ENCODE measurements at regions not wholly inside any gene's neighbourhood (a gene's known extent, or its start where the extent isn't known, plus 50 kb on each side); places are given as distances from the start of the nearest gene placed in this dataset.
"Not testable (repeated sequence)": the region's sequence is repeated elsewhere in the genome, so short reads cannot be mapped to it uniquely, and the experiment has no call there.

DNA sequence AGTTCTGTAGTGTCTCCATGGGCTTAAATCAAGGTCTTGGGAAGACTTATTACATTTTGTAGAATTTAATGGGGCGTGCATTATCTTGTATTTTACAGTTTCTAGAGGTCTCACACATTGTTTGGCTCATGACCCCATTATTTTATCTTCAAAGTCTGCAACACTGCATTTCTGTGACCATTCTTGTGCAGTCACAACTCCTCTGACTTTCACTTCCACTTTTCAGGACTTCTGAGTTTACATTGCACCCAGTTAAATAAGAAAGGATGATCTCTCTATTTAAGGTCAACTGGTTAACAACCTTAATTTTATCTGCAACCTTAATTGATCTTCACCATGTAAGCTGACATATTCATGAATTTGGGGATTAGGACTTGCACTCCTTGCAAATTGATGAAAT, 1186.6 kb downstream of the MRPL39 start:
- H3K9me3 ChIP-seq (ENCODE audit: control insufficient read depth in 2 of 2, low read length in 2 of 2): peaks cover 0 to 9% of the 10 kb centered on the region in 2 donors
- H3K27me3 ChIP-seq (ENCODE audit: control insufficient read depth in 2 of 2, insufficient read depth in 2 of 2, low read length in 2 of 2): no peaks in the 10 kb centered on the region
- no peak overlapping the region for H3K27ac ChIP-seq (ENCODE audit: low read depth in 2 of 2, low read length in 2 of 2)
- H3K4me1 ChIP-seq (ENCODE audit: control insufficient read depth in 2 of 2, insufficient read depth in 2 of 2, low read length in 2 of 2): no peaks in the 10 kb centered on the region
- no peak overlapping the region for H3K9ac ChIP-seq (ENCODE audit: low read depth in 1 of 2, low read length in 2 of 2)
- H3K36me3 ChIP-seq (ENCODE audit: control insufficient read depth in 2 of 2, insufficient read depth in 2 of 2, low read length in 2 of 2): no peaks in the 10 kb centered on the region
- H3K4me3 ChIP-seq (ENCODE audit: low read length in 2 of 2): no peak overlapping the region

GRCh38 chr21:24419641-24420040, 1187.6 kb downstream of the MRPL39 start:
- H3K4me1 ChIP-seq (ENCODE audit: control insufficient read depth in 2 of 2, insufficient read depth in 2 of 2, low read length in 2 of 2); H3K27ac ChIP-seq (ENCODE audit: low read depth in 2 of 2, low read length in 2 of 2); H3K4me3 ChIP-seq (ENCODE audit: low read length in 2 of 2); H3K9ac ChIP-seq (ENCODE audit: low read depth in 1 of 2, low read length in 2 of 2); H3K9me3 ChIP-seq (ENCODE audit: control insufficient read depth in 2 of 2, low read length in 2 of 2); H3K27me3 ChIP-seq (ENCODE audit: control insufficient read depth in 2 of 2, insufficient read depth in 2 of 2, low read length in 2 of 2); H3K36me3 ChIP-seq (ENCODE audit: control insufficient read depth in 2 of 2, insufficient read depth in 2 of 2, low read length in 2 of 2): not testable (repeated sequence)

GRCh38 chr21:24418671-24419070, 1188.6 kb downstream of the MRPL39 start:
- no peaks in the 10 kb centered on the region for H3K4me1 ChIP-seq (ENCODE audit: control insufficient read depth in 2 of 2, insufficient read depth in 2 of 2, low read length in 2 of 2)
- no peak overlapping the region for H3K4me3 ChIP-seq (ENCODE audit: low read length in 2 of 2)
- H3K27ac ChIP-seq (ENCODE audit: low read depth in 2 of 2, low read length in 2 of 2): no peak overlapping the region
- no peaks in the 10 kb centered on the region for H3K27me3 ChIP-seq (ENCODE audit: control insufficient read depth in 2 of 2, insufficient read depth in 2 of 2, low read length in 2 of 2)
- H3K9me3 ChIP-seq (ENCODE audit: control insufficient read depth in 2 of 2, low read length in 2 of 2): peaks cover 0 to 9% of the 10 kb centered on the region in 2 donors
- H3K36me3 ChIP-seq (ENCODE audit: control insufficient read depth in 2 of 2, insufficient read depth in 2 of 2, low read length in 2 of 2): no peaks in the 10 kb centered on the region
- no peak overlapping the region for H3K9ac ChIP-seq (ENCODE audit: low read depth in 1 of 2, low read length in 2 of 2)

DNA sequence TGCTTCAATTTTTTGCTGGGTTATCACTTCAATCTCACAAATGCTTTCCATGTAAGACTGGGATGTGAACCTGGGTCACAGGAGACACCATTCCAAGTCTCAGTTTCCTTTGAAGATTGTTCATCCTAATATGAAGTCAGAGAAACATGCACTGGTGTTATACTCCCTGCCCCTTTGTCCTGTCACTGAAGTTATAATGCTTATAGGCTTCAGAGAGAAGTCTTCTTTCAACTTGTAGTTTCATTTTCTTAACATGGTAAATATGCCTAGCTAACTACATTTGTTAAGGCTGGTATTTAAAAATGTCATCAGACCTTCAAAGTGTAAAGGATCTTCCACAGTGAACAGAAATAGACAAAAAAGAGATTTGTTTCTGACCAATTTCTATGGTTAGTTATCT, 1195.9 kb downstream of the MRPL39 start:
- Histone ChIP-seq H3K27ac (ENCODE audit: low read depth in 2 of 2, low read length in 2 of 2) (no peak overlapping the region), H3K4me1 (ENCODE audit: control insufficient read depth in 2 of 2, insufficient read depth in 2 of 2, low read length in 2 of 2) (no peaks in the 10 kb centered on the region), H3K4me3 (ENCODE audit: low read length in 2 of 2) (no peak overlapping the region), H3K36me3 (ENCODE audit: control insufficient read depth in 2 of 2, insufficient read depth in 2 of 2, low read length in 2 of 2) (no peaks in the 10 kb centered on the region), H3K9ac (ENCODE audit: low read depth in 1 of 2, low read length in 2 of 2) (no peak overlapping the region), H3K9me3 (ENCODE audit: control insufficient read depth in 2 of 2, low read length in 2 of 2) (no peaks in the 10 kb centered on the region), H3K27me3 (ENCODE audit: control insufficient read depth in 2 of 2, insufficient read depth in 2 of 2, low read length in 2 of 2) (no peaks in the 10 kb centered on the region)

DNA sequence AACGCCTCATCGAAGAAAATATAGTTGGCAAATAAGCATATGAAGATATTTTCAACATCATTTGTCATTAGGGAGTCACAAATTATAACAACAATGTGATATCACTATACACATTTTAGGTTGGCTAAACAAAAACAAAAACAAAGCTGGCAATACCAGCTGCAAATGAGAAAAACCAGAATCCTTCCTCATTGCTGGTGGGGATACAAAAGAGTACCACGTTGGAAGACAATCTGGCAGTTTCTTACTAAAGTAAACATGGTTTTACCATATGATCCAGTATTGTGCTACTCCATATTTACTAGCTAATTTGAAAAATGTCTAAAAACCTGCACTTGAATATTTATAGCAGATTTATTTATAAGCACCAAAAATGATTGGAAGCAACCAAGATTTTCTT, 1204.1 kb downstream of the MRPL39 start:
- H3K27me3 ChIP-seq (ENCODE audit: control insufficient read depth in 2 of 2, insufficient read depth in 2 of 2, low read length in 2 of 2): no peaks in the 10 kb centered on the region
- H3K27ac ChIP-seq (ENCODE audit: low read depth in 2 of 2, low read length in 2 of 2): no peak overlapping the region
- H3K4me3 ChIP-seq (ENCODE audit: low read length in 2 of 2): no peak overlapping the region
- no peaks in the 10 kb centered on the region for H3K36me3 ChIP-seq (ENCODE audit: control insufficient read depth in 2 of 2, insufficient read depth in 2 of 2, low read length in 2 of 2)
- H3K9ac ChIP-seq (ENCODE audit: low read depth in 1 of 2, low read length in 2 of 2): no peak overlapping the region
- no peaks in the 10 kb centered on the region for H3K9me3 ChIP-seq (ENCODE audit: control insufficient read depth in 2 of 2, low read length in 2 of 2)
- H3K4me1 ChIP-seq (ENCODE audit: control insufficient read depth in 2 of 2, insufficient read depth in 2 of 2, low read length in 2 of 2): no peaks in the 10 kb centered on the region

DNA sequence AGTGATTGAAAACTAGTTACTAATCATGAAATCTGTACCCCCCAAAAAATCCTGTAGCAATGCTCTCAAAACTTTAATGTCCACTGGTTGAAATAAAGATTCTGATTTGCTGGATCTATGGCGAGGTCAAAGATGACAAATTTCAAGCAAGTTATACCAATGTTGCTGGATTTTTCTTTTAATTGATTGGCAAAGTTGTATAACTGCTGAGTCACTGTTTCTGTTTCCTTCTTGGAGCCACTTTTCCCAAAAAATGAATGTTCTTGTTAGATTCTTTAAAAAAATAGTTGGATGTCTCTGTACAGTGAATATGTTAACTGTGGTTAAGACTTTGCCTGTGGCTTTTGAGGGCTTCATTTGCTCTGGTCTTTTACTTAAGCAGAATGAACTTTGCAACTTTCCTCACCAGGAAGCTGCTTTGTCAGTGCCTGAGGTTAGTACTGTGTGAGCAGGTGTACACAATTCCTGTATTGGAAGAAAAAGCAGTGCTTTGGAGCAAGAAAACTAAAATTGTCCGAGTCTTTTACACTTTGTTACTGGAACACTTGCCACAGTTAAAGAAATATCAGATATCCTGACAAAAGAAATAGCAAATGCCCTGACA, 1211.9 kb downstream of the MRPL39 start:
- H3K27ac ChIP-seq (ENCODE audit: low read depth in 2 of 2, low read length in 2 of 2): no peak overlapping the region
- H3K27me3 ChIP-seq (ENCODE audit: control insufficient read depth in 2 of 2, insufficient read depth in 2 of 2, low read length in 2 of 2): no peaks in the 10 kb centered on the region

GRCh38 chr21:24375201-24375600, 1232.1 kb downstream of the MRPL39 start:
- Histone ChIP-seq H3K36me3 (ENCODE audit: control insufficient read depth in 2 of 2, insufficient read depth in 2 of 2, low read length in 2 of 2) (no peaks in the 10 kb centered on the region), H3K4me1 (ENCODE audit: control insufficient read depth in 2 of 2, insufficient read depth in 2 of 2, low read length in 2 of 2) (no peaks in the 10 kb centered on the region), H3K27ac (ENCODE audit: low read depth in 2 of 2, low read length in 2 of 2) (no peak overlapping the region), H3K9ac (ENCODE audit: low read depth in 1 of 2, low read length in 2 of 2) (no peak overlapping the region), H3K9me3 (ENCODE audit: control insufficient read depth in 2 of 2, low read length in 2 of 2) (peaks cover 0 to 2% of the 10 kb centered on the region in 2 donors), H3K4me3 (ENCODE audit: low read length in 2 of 2) (no peak overlapping the region), H3K27me3 (ENCODE audit: control insufficient read depth in 2 of 2, insufficient read depth in 2 of 2, low read length in 2 of 2) (no peaks in the 10 kb centered on the region)

More for the DNA sequence above, 1211.9 kb downstream of the MRPL39 start:
- H3K36me3 ChIP-seq (ENCODE audit: control insufficient read depth in 2 of 2, insufficient read depth in 2 of 2, low read length in 2 of 2): no peaks in the 10 kb centered on the region
- no peaks in the 10 kb centered on the region for H3K4me1 ChIP-seq (ENCODE audit: control insufficient read depth in 2 of 2, insufficient read depth in 2 of 2, low read length in 2 of 2)
- H3K9me3 ChIP-seq (ENCODE audit: control insufficient read depth in 2 of 2, low read length in 2 of 2): no peaks in the 10 kb centered on the region
- H3K4me3 ChIP-seq (ENCODE audit: low read length in 2 of 2): no peak overlapping the region
- H3K9ac ChIP-seq (ENCODE audit: low read depth in 1 of 2, low read length in 2 of 2): no peak overlapping the region

GRCh38 chr21:24372506-24372905, 1234.8 kb downstream of the MRPL39 start:
- no peak overlapping the region for H3K27ac ChIP-seq (ENCODE audit: low read depth in 2 of 2, low read length in 2 of 2)
- no peaks in the 10 kb centered on the region for H3K4me1 ChIP-seq (ENCODE audit: control insufficient read depth in 2 of 2, insufficient read depth in 2 of 2, low read length in 2 of 2)
- H3K36me3 ChIP-seq (ENCODE audit: control insufficient read depth in 2 of 2, insufficient read depth in 2 of 2, low read length in 2 of 2): no peaks in the 10 kb centered on the region
- H3K4me3 ChIP-seq (ENCODE audit: low read length in 2 of 2): no peak overlapping the region
- peaks cover 0 to 2% of the 10 kb centered on the region in 2 donors for H3K9me3 ChIP-seq (ENCODE audit: control insufficient read depth in 2 of 2, low read length in 2 of 2)
- no peaks in the 10 kb centered on the region for H3K27me3 ChIP-seq (ENCODE audit: control insufficient read depth in 2 of 2, insufficient read depth in 2 of 2, low read length in 2 of 2)
- H3K9ac ChIP-seq (ENCODE audit: low read depth in 1 of 2, low read length in 2 of 2): no peak overlapping the region

GRCh38 chr21:24369746-24370145, 1237.5 kb downstream of the MRPL39 start:
- Histone ChIP-seq H3K27me3 (ENCODE audit: control insufficient read depth in 2 of 2, insufficient read depth in 2 of 2, low read length in 2 of 2) (no peaks in the 10 kb centered on the region), H3K9me3 (ENCODE audit: control insufficient read depth in 2 of 2, low read length in 2 of 2) (no peaks in the 10 kb centered on the region)

GRCh38 chr21:24369278-24369677, 1238.0 kb downstream of the MRPL39 start:
- Histone ChIP-seq H3K36me3 (ENCODE audit: control insufficient read depth in 2 of 2, insufficient read depth in 2 of 2, low read length in 2 of 2) (no peaks in the 10 kb centered on the region), H3K4me1 (ENCODE audit: control insufficient read depth in 2 of 2, insufficient read depth in 2 of 2, low read length in 2 of 2) (no peaks in the 10 kb centered on the region), H3K9ac (ENCODE audit: low read depth in 1 of 2, low read length in 2 of 2) (no peak overlapping the region), H3K27me3 (ENCODE audit: control insufficient read depth in 2 of 2, insufficient read depth in 2 of 2, low read length in 2 of 2) (no peaks in the 10 kb centered on the region), H3K27ac (ENCODE audit: low read depth in 2 of 2, low read length in 2 of 2) (no peak overlapping the region), H3K9me3 (ENCODE audit: control insufficient read depth in 2 of 2, low read length in 2 of 2) (no peaks in the 10 kb centered on the region), H3K4me3 (ENCODE audit: low read length in 2 of 2) (no peak overlapping the region)

More at GRCh38 chr21:24369746-24370145, 1237.5 kb downstream of the MRPL39 start:
- no peak overlapping the region for H3K27ac ChIP-seq (ENCODE audit: low read depth in 2 of 2, low read length in 2 of 2)
- H3K9ac ChIP-seq (ENCODE audit: low read depth in 1 of 2, low read length in 2 of 2): no peak overlapping the region
- H3K4me3 ChIP-seq (ENCODE audit: low read length in 2 of 2): no peak overlapping the region
- no peaks in the 10 kb centered on the region for H3K36me3 ChIP-seq (ENCODE audit: control insufficient read depth in 2 of 2, insufficient read depth in 2 of 2, low read length in 2 of 2)
- H3K4me1 ChIP-seq (ENCODE audit: control insufficient read depth in 2 of 2, insufficient read depth in 2 of 2, low read length in 2 of 2): no peaks in the 10 kb centered on the region

- no peaks in the 10 kb centered on the region for H3K4me1 ChIP-seq (ENCODE audit: control insufficient read depth in 2 of 2, insufficient read depth in 2 of 2, low read length in 2 of 2)
- H3K4me3 ChIP-seq (ENCODE audit: low read length in 2 of 2): no peak overlapping the region
- no peak overlapping the region for H3K27ac ChIP-seq (ENCODE audit: low read depth in 2 of 2, low read length in 2 of 2)
- H3K9me3 ChIP-seq (ENCODE audit: control insufficient read depth in 2 of 2, low read length in 2 of 2): no peaks in the 10 kb centered on the region
- no peaks in the 10 kb centered on the region for H3K27me3 ChIP-seq (ENCODE audit: control insufficient read depth in 2 of 2, insufficient read depth in 2 of 2, low read length in 2 of 2)
- H3K36me3 ChIP-seq (ENCODE audit: control insufficient read depth in 2 of 2, insufficient read depth in 2 of 2, low read length in 2 of 2): no peaks in the 10 kb centered on the region
- no peak overlapping the region for H3K9ac ChIP-seq (ENCODE audit: low read depth in 1 of 2, low read length in 2 of 2)
These were observed 1239.3 kb downstream of the MRPL39 start for GRCh38 chr21:24367936-24368335.
